ENCODE measurements at regions not wholly inside any gene's neighbourhood (a gene's known extent, or its start where the extent isn't known, plus 50 kb on each side); places are given as distances from the start of the nearest gene placed in this dataset.

DNA sequence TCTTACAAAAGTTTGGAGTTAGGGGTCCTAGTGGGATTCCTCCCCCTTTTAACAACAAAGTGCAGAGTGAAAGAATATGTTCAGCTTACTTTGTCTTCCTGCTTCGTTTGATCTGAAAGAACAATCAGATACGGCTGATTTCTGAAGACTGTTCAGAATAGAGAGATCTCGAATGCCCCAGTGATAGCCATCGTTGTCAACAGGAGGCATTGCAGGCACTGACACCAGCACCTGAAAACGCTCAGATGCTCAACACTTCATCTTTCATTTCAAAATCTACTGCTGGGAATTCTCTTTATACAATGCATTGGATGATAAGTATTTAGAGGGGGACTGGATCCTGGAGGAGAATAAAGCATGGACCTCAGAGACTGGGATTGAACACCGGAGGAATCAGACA is 186.3 kb upstream of the TENM3 start:
- Histone ChIP-seq H2AK5ac (ENCODE audit: low read depth, low read length) (no peak overlapping the region), H3K4me2 (ENCODE audit: low read depth, low read length) (no peak overlapping the region), H3K4ac (ENCODE audit: low read depth, low read length) (no peak overlapping the region), H4K91ac (ENCODE audit: insufficient read depth, low read depth, low read length) (no peak overlapping the region), H3K79me1 (ENCODE audit: low read depth in 1 of 2, low read length in 2 of 2) (no peaks in the 10 kb centered on the region), H4K20me1 (ENCODE audit: insufficient read depth, low read length) (no peaks in the 10 kb centered on the region), H3K9ac (ENCODE audit: low read depth, low read length) (no peak overlapping the region), H2BK5ac (ENCODE audit: low read depth, low read length, poor library complexity, severe bottlenecking) (no peak overlapping the region), H3K27me3 (ENCODE audit: control insufficient read depth, insufficient read depth, low read length) (no peaks in the 10 kb centered on the region), H2BK120ac (ENCODE audit: low read depth, low read length) (no peak overlapping the region), H3K4me1 (ENCODE audit: control insufficient read depth, insufficient read depth, low read length) (no peaks in the 10 kb centered on the region), H3K14ac (replicated peaks; ENCODE audit: low read depth, low read length) (no peak overlapping the region), H3K9me1 (ENCODE audit: insufficient read depth, low read length) (no peaks in the 10 kb centered on the region), H3K4me3 (ENCODE audit: insufficient read depth, low read depth, low read length) (no peak overlapping the region), H4K8ac (ENCODE audit: low read depth in 2 of 2, low read length in 2 of 2) (no peak overlapping the region), H2AFZ (replicated peaks; ENCODE audit: low read length, poor library complexity) (no peak overlapping the region), H3K18ac (ENCODE audit: low read depth, low read length) (no peak overlapping the region), H3K9me3 (ENCODE audit: control insufficient read depth, insufficient read depth, low read length) (no peaks in the 10 kb centered on the region), H4K5ac (ENCODE audit: low read depth, low read length) (no peak overlapping the region), H3K56ac (ENCODE audit: extremely low read depth, insufficient read depth, low read length) (no peak overlapping the region), H3K27ac (ENCODE audit: insufficient read depth, low read length) (no peak overlapping the region), H3K36me3 (ENCODE audit: control insufficient read depth, insufficient read depth, low read length) (no peaks in the 10 kb centered on the region), H2AK9ac (replicated peaks; ENCODE audit: low read depth, low read length, poor library complexity) (no peak overlapping the region), H2BK20ac (ENCODE audit: low read depth, low read length) (no peak overlapping the region), H2BK15ac (ENCODE audit: low read depth, low read length) (no peak overlapping the region), H3K23ac (ENCODE audit: low read depth, low read length) (no peak overlapping the region)
- intact Hi-C loops (cut with micrococcal nuclease) (no loop called here), in situ Hi-C loops (cut with MboI; ENCODE audit: low sequenced_read_pairs) (no loop called here), dilution Hi-C loops (cut with HindIII; ENCODE audit: low sequenced_read_pairs, unreplicated experiment) (no loop called here)
- BruUV-seq (replicated peaks) = no TSS peak
- TF ChIP-seq RCOR1 (IDR thresholded peaks at IDR 0.05; ENCODE audit: insufficient replicate concordance, low read length) (no peak), CTCF (conservative IDR thresholded peaks at IDR 0.05; ENCODE audit: low read depth, low read length) (no peak)
- TF ChIP-seq, protein P1, sequence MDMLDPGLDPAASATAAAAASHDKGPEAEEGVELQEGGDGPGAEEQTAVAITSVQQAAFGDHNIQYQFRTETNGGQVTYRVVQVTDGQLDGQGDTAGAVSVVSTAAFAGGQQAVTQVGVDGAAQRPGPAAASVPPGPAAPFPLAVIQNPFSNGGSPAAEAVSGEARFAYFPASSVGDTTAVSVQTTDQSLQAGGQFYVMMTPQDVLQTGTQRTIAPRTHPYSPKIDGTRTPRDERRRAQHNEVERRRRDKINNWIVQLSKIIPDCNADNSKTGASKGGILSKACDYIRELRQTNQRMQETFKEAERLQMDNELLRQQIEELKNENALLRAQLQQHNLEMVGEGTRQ (IDR thresholded peaks at IDR 0.05; ENCODE audit: low read depth, low read length) = no peak
- ChIA-PET CTCF (no interaction called here), POLR2A (ENCODE audit: unreplicated experiment) (interaction anchor here (0.6 kb wide), 1 partner anchor 11 kb away, joined by 3 read pairs; no protein-coding TSS in a partner anchor)
- no CpG with 5 or more reads among the region's 6 CpGs for WGBS, 2 experiments (ENCODE audit: extremely low coverage in 2 of 2, insufficient read length in 1 of 2)
- DNase-seq (no peak), ATAC-seq (ENCODE audit: low read depth) (no peak)

All from IMR-90 (cell line).